Upper lobe of left lung (tissue), 6 donors: ENCODE measurements at regions not wholly inside any gene's neighbourhood (a gene's known extent, or its start where the extent isn't known, plus 50 kb on each side); places are given as distances from the start of the nearest gene placed in this dataset.
"Not testable (repeated sequence)": the region's sequence is repeated elsewhere in the genome, so short reads cannot be mapped to it uniquely, and the experiment has no call there.

Experiments
- ATAC-seq, 2 donors: fragments of 200-7000 bp; cut with Tn5 transposase; one replicate each; pipeline ENCODE4 v1.9.1; 2022; ENCODE audit warnings: mild to moderate bottlenecking in 2 of 2, moderate library complexity in 2 of 2; ENCODE audit not compliant: low FRiP score in 2 of 2
- DNase-seq, 2 donors: peaks; one replicate each; pipeline ENCODE4 v3.0.0-alpha.2; 2019 to 2020
- H3K27ac ChIP-seq, 4 donors: fragments of 200-600 bp; sonication (generic); one replicate each; pipeline ENCODE4 v1.5.1; 2016 to 2019
- H3K27me3 ChIP-seq, 4 donors: fragments of 200-600 bp; sonication (generic); one replicate each; pipeline ENCODE4 v1.5.1; 2017 to 2019
- H3K36me3 ChIP-seq, 4 donors: fragments of 200-600 bp; sonication (generic); one replicate each; pipeline ENCODE4 v1.5.1; 2016 to 2019
- H3K4me1 ChIP-seq, 4 donors: fragments of 200-600 bp; sonication (generic); one replicate each; pipeline ENCODE4 v1.5.1; 2018 to 2019
- H3K4me3 ChIP-seq, 4 donors: fragments of 200-600 bp; sonication (generic); one replicate each; pipeline ENCODE4 v1.5.1; 2017 to 2019; ENCODE audit warnings: mild to moderate bottlenecking in 2 of 4, moderate library complexity in 1 of 4
- H3K9me3 ChIP-seq, 4 donors: fragments of 200-600 bp; sonication (generic); one replicate each; pipeline ENCODE4 v1.5.1; 2018 to 2019
- EP300 ChIP-seq, 4 donors: sonication (generic); formaldehyde crosslinking; IDR thresholded peaks; one replicate each; pipeline ENCODE4 v1.5.1; 2017; ENCODE audit warnings: antibody characterized with exemption in 4 of 4, control low read depth in 2 of 4
- POLR2A ChIP-seq, 4 donors: fragments of 450-650 bp; IDR thresholded peaks; one replicate each; pipeline ENCODE4 v1.5.1; 2016 to 2017; ENCODE audit warnings: antibody characterized with exemption in 4 of 4, mild to moderate bottlenecking in 2 of 4
- POLR2AphosphoS5 ChIP-seq, 2 donors: sonication (generic); formaldehyde crosslinking; IDR thresholded peaks; one replicate each; pipeline ENCODE4 v1.5.1; 2017; ENCODE audit warnings: antibody characterized with exemption in 2 of 2
- WGBS, 2 donors: methylation state at CpG; one replicate each; pipeline ENCODE4 v1.1.5; 2017 to 2018; 5-methylcytosine and 5-hydroxymethylcytosine counted together
- TF ChIP-seq, protein P1 (sequence below), 6 experiments: fragments of 450-650 bp in 4 of 6; fragments of 200-600 bp in 2 of 6; sonication (generic) in 2 of 6; IDR thresholded peaks; one replicate each; pipeline ENCODE4 v1.5.1; 2016 to 2019; ENCODE audit warnings: antibody characterized with exemption in 6 of 6
- donor health status: DM: no; HTN: no; CAD: no; lungs with moderate emphysema.
- donor health status: DM: no; HTN: yes; CAD: no; lungs with severe emphysema.

GRCh38 chr12:90543841-90544240, 411.1 kb downstream of the CCER1 start:
- Histone ChIP-seq H3K36me3 (no peaks in the 10 kb centered on the region), H3K4me1 (no peaks in the 10 kb centered on the region), H3K27ac (no peak overlapping the region), H3K9me3 (no peaks in the 10 kb centered on the region), H3K27me3 (no peaks in the 10 kb centered on the region), H3K4me3 (no peak overlapping the region)
- 79 to 82% methylated on average over 4 of the region's 4 CpGs for WGBS, 2 donors
- TF ChIP-seq POLR2AphosphoS5 (IDR thresholded peaks at IDR 0.05): no peak
- no peak for TF ChIP-seq POLR2A (IDR thresholded peaks at IDR 0.05)
- TF ChIP-seq EP300 (IDR thresholded peaks at IDR 0.05): no peak
- TF ChIP-seq, protein P1, sequence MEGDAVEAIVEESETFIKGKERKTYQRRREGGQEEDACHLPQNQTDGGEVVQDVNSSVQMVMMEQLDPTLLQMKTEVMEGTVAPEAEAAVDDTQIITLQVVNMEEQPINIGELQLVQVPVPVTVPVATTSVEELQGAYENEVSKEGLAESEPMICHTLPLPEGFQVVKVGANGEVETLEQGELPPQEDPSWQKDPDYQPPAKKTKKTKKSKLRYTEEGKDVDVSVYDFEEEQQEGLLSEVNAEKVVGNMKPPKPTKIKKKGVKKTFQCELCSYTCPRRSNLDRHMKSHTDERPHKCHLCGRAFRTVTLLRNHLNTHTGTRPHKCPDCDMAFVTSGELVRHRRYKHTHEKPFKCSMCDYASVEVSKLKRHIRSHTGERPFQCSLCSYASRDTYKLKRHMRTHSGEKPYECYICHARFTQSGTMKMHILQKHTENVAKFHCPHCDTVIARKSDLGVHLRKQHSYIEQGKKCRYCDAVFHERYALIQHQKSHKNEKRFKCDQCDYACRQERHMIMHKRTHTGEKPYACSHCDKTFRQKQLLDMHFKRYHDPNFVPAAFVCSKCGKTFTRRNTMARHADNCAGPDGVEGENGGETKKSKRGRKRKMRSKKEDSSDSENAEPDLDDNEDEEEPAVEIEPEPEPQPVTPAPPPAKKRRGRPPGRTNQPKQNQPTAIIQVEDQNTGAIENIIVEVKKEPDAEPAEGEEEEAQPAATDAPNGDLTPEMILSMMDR (IDR thresholded peaks at IDR 0.05): no peak
- no peak for DNase-seq
- no peak for ATAC-seq

DNA sequence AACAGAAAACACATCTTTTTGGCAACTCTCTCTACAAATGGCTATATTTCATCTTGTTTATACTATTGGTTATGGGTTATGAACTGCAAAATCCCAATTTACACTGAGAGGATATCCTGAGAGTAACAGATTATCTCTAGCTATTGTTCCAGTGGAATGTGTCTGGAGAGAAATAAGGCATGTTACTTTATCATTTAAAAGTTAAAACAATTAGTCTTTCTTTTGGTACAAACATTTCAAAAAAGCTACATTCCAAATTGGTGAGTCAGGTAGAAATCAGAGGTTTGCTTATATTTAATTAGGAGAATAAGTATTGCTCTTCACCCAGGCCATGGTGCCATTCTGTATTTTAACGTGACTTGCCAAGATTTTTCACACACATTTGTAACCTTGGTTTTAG, 411.6 kb downstream of the CCER1 start:
- 32 to 44% methylated on average over 1 of the region's 1 CpG for WGBS, 2 donors

GRCh38 chr12:90542852-90543251, 412.1 kb downstream of the CCER1 start:
- not testable (repeated sequence) for H3K4me3 ChIP-seq, ATAC-seq, H3K4me1 ChIP-seq, H3K36me3 ChIP-seq, DNase-seq, H3K9me3 ChIP-seq, H3K27me3 ChIP-seq, H3K27ac ChIP-seq
- WGBS, 2 donors: 60% methylated on average over 1 of the region's 1 CpG; no CpG with 5 or more reads in 1 of the 2 donors

More for the DNA sequence above, 411.6 kb downstream of the CCER1 start:
- Histone ChIP-seq H3K36me3 (no peaks in the 10 kb centered on the region), H3K4me3 (no peak overlapping the region), H3K4me1 (no peaks in the 10 kb centered on the region), H3K9me3 (no peaks in the 10 kb centered on the region), H3K27ac (no peak overlapping the region), H3K27me3 (no peaks in the 10 kb centered on the region)
- DNase-seq (no peak), ATAC-seq (no peak)
- no peak for TF ChIP-seq POLR2A (IDR thresholded peaks at IDR 0.05)
- TF ChIP-seq EP300 (IDR thresholded peaks at IDR 0.05): no peak
- TF ChIP-seq, protein P1 (IDR thresholded peaks at IDR 0.05): no peak
- TF ChIP-seq POLR2AphosphoS5 (IDR thresholded peaks at IDR 0.05): no peak

DNA sequence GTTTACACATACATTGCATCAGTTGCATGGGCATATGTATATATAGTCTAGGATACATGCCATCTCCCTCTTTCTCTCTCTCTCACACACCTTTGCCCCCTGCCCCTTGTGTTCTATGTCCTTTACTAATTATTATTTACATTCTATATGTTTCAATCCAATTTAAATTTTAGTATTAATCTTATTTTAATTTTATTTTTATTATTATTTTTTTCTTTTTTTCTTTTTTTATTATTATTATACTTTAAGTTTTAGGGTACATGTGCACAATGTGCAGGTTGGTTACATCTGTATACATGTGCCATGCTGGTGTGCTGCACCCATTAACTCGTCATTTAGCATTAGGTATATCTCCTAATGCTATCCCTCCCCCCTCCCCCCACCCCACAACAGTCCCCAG, 421.1 kb downstream of the CCER1 start:
- WGBS, 2 donors: 95% methylated on average over 1 of the region's 1 CpG; no CpG with 5 or more reads in 1 of the 2 donors
- not testable (repeated sequence) for H3K36me3 ChIP-seq, DNase-seq, H3K4me3 ChIP-seq, H3K27ac ChIP-seq, H3K27me3 ChIP-seq, H3K9me3 ChIP-seq, H3K4me1 ChIP-seq, ATAC-seq

- Histone ChIP-seq H3K4me3 (no peak overlapping the region), H3K4me1 (no peaks in the 10 kb centered on the region), H3K36me3 (no peaks in the 10 kb centered on the region), H3K27me3 (no peaks in the 10 kb centered on the region), H3K9me3 (no peaks in the 10 kb centered on the region), H3K27ac (no peak overlapping the region)
- WGBS, 2 donors: 51 to 52% methylated on average over 3 of the region's 3 CpGs
- ATAC-seq (no peak), DNase-seq (no peak)
- TF ChIP-seq, protein P1 (IDR thresholded peaks at IDR 0.05): no peak
- TF ChIP-seq EP300 (IDR thresholded peaks at IDR 0.05): no peak
- TF ChIP-seq POLR2A (IDR thresholded peaks at IDR 0.05): no peak
- no peak for TF ChIP-seq POLR2AphosphoS5 (IDR thresholded peaks at IDR 0.05)
Measured at GRCh38 chr12:90520002-90520734, 434.8 kb downstream of the CCER1 start.

DNA sequence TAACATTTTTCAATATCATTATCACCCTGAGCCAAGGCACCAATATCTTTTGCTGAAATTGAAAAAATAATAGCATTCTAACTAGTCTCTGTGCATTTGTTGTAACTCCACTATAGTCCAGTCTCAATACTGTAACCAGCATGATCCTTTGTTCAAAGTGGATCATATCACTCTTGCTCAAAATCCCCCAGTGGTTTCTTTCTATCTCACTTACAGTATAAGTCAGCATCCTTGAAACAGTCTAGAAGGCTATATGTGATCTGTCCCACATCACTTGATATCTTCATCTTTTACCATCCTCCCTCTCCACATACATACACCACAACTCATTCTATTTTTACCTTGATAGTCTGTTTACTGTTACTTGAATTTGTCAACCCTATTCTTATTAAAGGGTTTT, 435.7 kb downstream of the CCER1 start:
- no peak for TF ChIP-seq POLR2AphosphoS5 (IDR thresholded peaks at IDR 0.05)
- TF ChIP-seq, protein P1 (IDR thresholded peaks at IDR 0.05): no peak
- no peak for TF ChIP-seq EP300 (IDR thresholded peaks at IDR 0.05)
- no peak for TF ChIP-seq POLR2A (IDR thresholded peaks at IDR 0.05)
- no peak for DNase-seq
- H3K9me3 ChIP-seq: no peaks in the 10 kb centered on the region
- H3K36me3 ChIP-seq: no peaks in the 10 kb centered on the region
- no peak for ATAC-seq
- no peaks in the 10 kb centered on the region for H3K4me1 ChIP-seq
- no peak overlapping the region for H3K4me3 ChIP-seq
- no peak overlapping the region for H3K27ac ChIP-seq
- H3K27me3 ChIP-seq: no peaks in the 10 kb centered on the region
